ENCODE measurements at regions not wholly inside any gene's neighbourhood (a gene's known extent, or its start where the extent isn't known, plus 50 kb on each side); places are given as distances from the start of the nearest gene placed in this dataset.
"Not testable (repeated sequence)": the region's sequence is repeated elsewhere in the genome, so short reads cannot be mapped to it uniquely, and the experiment has no call there.

DNA sequence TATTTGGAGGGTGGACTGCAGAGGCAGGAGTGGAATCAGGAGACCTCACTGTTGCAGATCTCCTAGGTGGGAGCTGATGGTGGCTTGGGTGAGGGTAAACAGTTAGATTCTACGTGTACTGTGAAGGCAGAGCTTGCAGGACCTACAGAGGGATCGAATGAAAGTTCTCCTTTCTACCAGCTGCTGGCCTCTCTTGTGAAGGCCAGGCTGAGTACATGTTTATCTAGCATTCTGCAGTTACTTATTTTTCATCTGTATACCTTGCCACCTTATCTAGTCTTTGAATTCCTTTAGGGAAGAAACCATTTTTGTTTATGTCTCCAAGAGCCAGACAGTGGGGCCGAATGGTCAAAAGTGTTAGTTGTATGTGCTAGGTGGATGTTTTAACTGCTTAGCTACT, 57.6 kb downstream of the PTTG1 start:
- H3K4me3 ChIP-seq (ENCODE audit: insufficient read depth, low read depth, low read length), result no peak overlapping the region
- DNase-seq, result no peak
- H3K27me3 ChIP-seq (ENCODE audit: control insufficient read depth, insufficient read depth, low read length), result no peaks in the 10 kb centered on the region
- H3K36me3 ChIP-seq (replicated peaks; ENCODE audit: control insufficient read depth, insufficient read depth, low read length), result no peaks in the 10 kb centered on the region

DNA sequence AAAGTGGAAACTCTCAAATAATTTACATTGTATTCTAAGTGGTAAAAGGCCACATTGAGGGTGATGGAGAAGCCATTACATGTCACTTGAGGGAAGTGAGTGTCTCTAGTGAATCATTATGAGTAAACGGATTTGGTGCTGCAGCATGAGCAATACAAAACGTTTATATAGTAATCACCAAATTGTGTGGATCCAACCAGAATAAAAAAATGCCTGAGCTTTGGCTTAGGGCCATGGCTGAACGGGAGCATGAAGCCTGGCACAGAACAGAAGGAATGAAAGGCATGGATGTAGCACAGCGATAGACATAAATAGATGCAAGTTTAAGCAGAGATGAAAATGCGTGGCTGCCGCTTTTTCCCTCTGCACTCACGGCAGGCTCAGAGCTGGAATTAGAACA, 58.3 kb downstream of the PTTG1 start:
- no peak overlapping the region for H3K4me3 ChIP-seq (ENCODE audit: insufficient read depth, low read depth, low read length)
- H3K36me3 ChIP-seq (replicated peaks; ENCODE audit: control insufficient read depth, insufficient read depth, low read length), result no peaks in the 10 kb centered on the region
- no peak for DNase-seq
- no peaks in the 10 kb centered on the region for H3K27me3 ChIP-seq (ENCODE audit: control insufficient read depth, insufficient read depth, low read length)

- Histone ChIP-seq H3K27me3 (ENCODE audit: control insufficient read depth, insufficient read depth, low read length) (no peaks in the 10 kb centered on the region), H3K4me3 (ENCODE audit: insufficient read depth, low read depth, low read length) (no peak overlapping the region)
- DNase-seq, result no peak
Measured at GRCh38 chr5:160480652-160481051, 59.0 kb downstream of the PTTG1 start.

GRCh38 chr5:160484678-160485077, 63.0 kb downstream of the PTTG1 start:
- DNase-seq, result no peak
- H3K27me3 ChIP-seq (ENCODE audit: control insufficient read depth, insufficient read depth, low read length), result no peaks in the 10 kb centered on the region
- no peak overlapping the region for H3K4me3 ChIP-seq (ENCODE audit: insufficient read depth, low read depth, low read length)
- no peaks in the 10 kb centered on the region for H3K36me3 ChIP-seq (replicated peaks; ENCODE audit: control insufficient read depth, insufficient read depth, low read length)

More at GRCh38 chr5:160480652-160481051, 59.0 kb downstream of the PTTG1 start:
- H3K36me3 ChIP-seq (replicated peaks; ENCODE audit: control insufficient read depth, insufficient read depth, low read length), result no peaks in the 10 kb centered on the region

DNA sequence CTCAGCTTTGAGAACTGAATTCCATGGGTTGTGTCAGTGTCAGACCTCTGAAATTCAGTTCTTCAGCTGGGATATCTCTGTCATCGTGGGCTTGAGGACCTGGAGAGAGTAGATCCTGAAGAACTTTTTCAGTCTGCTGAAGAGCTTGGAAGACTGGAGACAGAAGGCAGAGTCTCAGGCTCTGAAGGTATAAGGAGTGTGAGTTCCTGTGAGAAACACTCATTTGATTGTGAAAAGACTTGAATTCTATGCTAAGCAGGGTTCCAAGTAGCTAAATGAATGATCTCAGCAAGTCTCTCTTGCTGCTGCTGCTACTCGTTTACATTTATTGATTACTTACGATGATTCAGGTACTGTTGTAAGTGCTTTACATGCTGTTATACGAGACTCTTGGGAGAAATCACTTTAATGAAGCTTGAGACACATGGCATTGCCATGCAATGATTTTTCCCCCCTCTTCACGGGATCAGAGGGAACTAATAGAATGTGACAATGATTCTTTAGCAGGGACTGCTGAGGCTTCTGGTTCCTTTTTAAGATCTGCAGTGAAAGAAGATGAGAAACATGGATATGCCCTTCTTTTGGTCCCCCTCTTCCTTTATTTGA, 63.8 kb downstream of the PTTG1 start:
- Histone ChIP-seq H3K4me3 (ENCODE audit: insufficient read depth, low read depth, low read length) (no peak overlapping the region), H3K27me3 (ENCODE audit: control insufficient read depth, insufficient read depth, low read length) (no peaks in the 10 kb centered on the region), H3K36me3 (replicated peaks; ENCODE audit: control insufficient read depth, insufficient read depth, low read length) (no peaks in the 10 kb centered on the region)
- DNase-seq, result no peak

DNA sequence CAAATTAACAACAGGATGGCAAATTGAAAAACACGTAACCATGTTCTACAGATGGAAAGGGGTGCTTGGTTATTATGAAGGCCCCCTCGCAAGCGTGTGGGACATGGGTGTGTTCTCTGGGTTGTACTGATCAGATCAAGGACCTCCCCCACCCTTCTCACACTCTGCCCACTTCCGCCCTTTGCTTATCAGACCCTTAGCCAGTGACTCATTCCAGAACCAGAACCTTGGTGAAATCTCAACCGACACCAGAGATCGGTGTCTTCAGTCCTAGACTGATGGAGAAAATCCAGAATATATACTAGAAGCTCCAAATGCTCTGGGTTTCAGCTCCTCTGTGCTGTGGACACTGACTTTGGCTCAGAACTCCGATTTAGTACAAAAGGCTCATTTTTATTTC, 64.9 kb downstream of the PTTG1 start:
- H3K27me3 ChIP-seq (ENCODE audit: control insufficient read depth, insufficient read depth, low read length), result no peaks in the 10 kb centered on the region

DNA sequence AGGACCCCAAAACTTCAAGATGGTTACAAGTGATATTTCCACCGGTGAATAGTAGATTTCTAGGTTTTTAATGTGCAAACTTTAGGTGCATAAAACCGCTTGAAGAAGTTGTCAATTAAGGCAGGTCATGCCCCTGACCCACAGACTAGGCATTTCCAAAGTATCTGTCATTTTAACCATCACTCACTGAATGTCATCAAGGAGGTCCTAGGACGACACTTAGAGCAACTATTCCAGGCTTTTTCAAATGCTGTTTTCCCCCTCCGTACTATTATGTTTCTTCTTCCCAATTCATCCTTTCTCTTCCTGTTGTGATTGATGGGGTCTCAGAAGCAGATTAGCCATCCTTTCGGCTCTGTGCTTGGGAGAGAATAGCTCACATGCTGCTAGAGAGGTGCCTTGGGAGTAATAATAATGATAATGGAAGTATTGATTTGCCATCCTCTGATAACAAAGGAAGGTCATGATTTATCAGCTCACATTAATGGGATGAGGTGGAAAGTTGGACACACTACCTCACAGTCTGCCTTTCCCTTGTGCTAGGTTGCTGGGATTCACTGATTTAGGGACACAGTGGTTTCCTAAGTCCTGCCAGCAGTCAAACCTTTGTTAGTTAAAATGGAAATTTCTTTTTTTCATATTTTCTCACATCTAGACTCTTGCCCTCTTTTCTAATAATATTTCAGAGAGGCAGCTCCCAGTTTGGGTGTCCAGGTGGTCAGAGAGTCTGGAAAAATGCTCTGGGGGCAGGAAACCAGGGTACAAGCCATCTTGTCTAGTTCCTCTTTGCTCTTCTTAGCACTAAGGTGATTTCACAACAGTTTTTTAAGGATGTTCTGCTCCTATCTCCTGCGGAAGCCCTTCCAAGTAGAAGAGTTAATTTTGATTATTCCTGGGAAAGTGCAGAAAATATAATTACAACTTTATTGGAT, 67.0 kb downstream of the PTTG1 start:
- no peak for DNase-seq
- Histone ChIP-seq H3K4me3 (ENCODE audit: insufficient read depth, low read depth, low read length) (no peak overlapping the region), H3K36me3 (replicated peaks; ENCODE audit: control insufficient read depth, insufficient read depth, low read length) (no peaks in the 10 kb centered on the region), H3K27me3 (ENCODE audit: control insufficient read depth, insufficient read depth, low read length) (no peaks in the 10 kb centered on the region)

More for the DNA sequence above, 64.9 kb downstream of the PTTG1 start:
- H3K4me3 ChIP-seq (ENCODE audit: insufficient read depth, low read depth, low read length), result no peak overlapping the region
- no peaks in the 10 kb centered on the region for H3K36me3 ChIP-seq (replicated peaks; ENCODE audit: control insufficient read depth, insufficient read depth, low read length)
- DNase-seq, result no peak

- DNase-seq, result no peak
- Histone ChIP-seq H3K27me3 (ENCODE audit: control insufficient read depth, insufficient read depth, low read length) (no peaks in the 10 kb centered on the region), H3K36me3 (replicated peaks; ENCODE audit: control insufficient read depth, insufficient read depth, low read length) (no peaks in the 10 kb centered on the region), H3K4me3 (ENCODE audit: insufficient read depth, low read depth, low read length) (no peak overlapping the region)
Measured at GRCh38 chr5:160491438-160491837, 69.8 kb downstream of the PTTG1 start.

GRCh38 chr5:160492565-160492964, 70.9 kb downstream of the PTTG1 start:
- no peaks in the 10 kb centered on the region for H3K36me3 ChIP-seq (replicated peaks; ENCODE audit: control insufficient read depth, insufficient read depth, low read length)
- no peaks in the 10 kb centered on the region for H3K27me3 ChIP-seq (ENCODE audit: control insufficient read depth, insufficient read depth, low read length)
- DNase-seq, result no peak
- no peak overlapping the region for H3K4me3 ChIP-seq (ENCODE audit: insufficient read depth, low read depth, low read length)

DNA sequence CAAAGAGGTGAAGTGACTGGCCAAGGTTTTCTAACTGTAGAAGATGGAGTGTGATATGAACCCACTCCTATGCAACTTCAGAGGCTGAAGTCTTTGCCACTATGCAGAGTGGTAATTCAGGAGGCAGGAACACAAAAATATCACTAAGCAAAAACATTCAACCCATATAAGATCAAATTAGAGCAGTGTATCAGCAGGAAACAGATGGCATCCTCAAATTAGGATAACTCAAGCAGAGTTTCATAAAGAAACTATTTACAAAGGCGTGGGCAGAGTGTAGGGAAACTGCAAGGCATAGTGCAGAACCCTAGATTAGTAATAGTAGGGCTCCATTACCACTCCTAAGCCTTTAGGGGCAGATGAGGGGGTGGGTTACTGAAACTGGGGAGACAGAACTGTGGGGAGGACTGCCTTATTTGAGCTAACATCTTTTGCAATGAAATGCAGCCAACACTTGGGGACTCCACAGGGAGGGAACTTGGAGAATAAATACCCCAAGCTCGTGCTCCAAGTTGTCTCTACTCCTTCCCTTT, 72.2 kb downstream of the PTTG1 start:
- H3K4me3 ChIP-seq (ENCODE audit: insufficient read depth, low read depth, low read length), result no peak overlapping the region
- H3K27me3 ChIP-seq (ENCODE audit: control insufficient read depth, insufficient read depth, low read length), result no peaks in the 10 kb centered on the region
- H3K36me3 ChIP-seq (replicated peaks; ENCODE audit: control insufficient read depth, insufficient read depth, low read length), result no peaks in the 10 kb centered on the region
- no peak for DNase-seq

GRCh38 chr5:160494451-160494850, 72.8 kb downstream of the PTTG1 start:
- DNase-seq, result no peak
- no peaks in the 10 kb centered on the region for H3K27me3 ChIP-seq (ENCODE audit: control insufficient read depth, insufficient read depth, low read length)
- H3K36me3 ChIP-seq (replicated peaks; ENCODE audit: control insufficient read depth, insufficient read depth, low read length), result no peaks in the 10 kb centered on the region
- no peak overlapping the region for H3K4me3 ChIP-seq (ENCODE audit: insufficient read depth, low read depth, low read length)

DNA sequence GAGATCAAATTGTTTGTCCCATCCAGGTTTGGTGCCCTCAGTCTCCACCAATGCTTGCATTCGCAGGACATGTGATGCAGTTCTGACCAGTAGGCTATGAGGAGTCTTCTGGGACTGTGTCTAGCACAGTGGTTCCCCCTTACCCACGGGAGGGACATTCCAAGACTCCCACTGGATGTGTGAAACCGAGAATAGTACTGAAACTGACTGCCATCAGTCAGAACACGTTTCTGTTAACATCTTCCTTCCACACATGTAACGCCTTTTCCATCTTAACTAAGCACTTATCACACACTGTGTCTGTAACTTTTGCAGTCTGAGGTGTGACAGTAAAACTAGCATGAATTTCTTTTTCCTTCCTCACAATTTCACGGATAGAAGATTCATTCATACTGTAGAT, 74.7 kb downstream of the PTTG1 start:
- H3K27me3 ChIP-seq (ENCODE audit: control insufficient read depth, insufficient read depth, low read length), result no peaks in the 10 kb centered on the region
- no peak overlapping the region for H3K4me3 ChIP-seq (ENCODE audit: insufficient read depth, low read depth, low read length)
- DNase-seq, result no peak
- H3K36me3 ChIP-seq (replicated peaks; ENCODE audit: control insufficient read depth, insufficient read depth, low read length), result no peaks in the 10 kb centered on the region

DNA sequence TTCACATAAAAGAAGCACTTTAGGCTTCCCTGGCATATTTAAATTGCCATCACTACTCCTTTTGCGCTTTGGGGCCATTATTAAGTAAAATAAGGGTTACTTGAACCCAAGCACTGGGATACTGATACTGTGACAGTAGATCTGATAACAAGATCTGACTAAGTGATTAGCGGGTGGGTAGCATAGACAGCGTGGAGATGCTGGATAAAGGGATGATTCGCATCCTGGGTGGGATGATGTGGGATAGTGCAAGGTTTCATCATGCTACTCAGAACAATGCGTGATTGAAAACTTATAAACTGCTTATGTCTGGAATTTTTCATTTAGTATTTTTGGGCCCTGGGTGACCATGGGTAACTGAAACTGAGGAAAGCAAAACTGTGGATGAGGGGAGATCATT, 75.1 kb downstream of the PTTG1 start:
- Histone ChIP-seq H3K36me3 (replicated peaks; ENCODE audit: control insufficient read depth, insufficient read depth, low read length) (no peaks in the 10 kb centered on the region), H3K27me3 (ENCODE audit: control insufficient read depth, insufficient read depth, low read length) (no peaks in the 10 kb centered on the region), H3K4me3 (ENCODE audit: insufficient read depth, low read depth, low read length) (no peak overlapping the region)
- no peak for DNase-seq

DNA sequence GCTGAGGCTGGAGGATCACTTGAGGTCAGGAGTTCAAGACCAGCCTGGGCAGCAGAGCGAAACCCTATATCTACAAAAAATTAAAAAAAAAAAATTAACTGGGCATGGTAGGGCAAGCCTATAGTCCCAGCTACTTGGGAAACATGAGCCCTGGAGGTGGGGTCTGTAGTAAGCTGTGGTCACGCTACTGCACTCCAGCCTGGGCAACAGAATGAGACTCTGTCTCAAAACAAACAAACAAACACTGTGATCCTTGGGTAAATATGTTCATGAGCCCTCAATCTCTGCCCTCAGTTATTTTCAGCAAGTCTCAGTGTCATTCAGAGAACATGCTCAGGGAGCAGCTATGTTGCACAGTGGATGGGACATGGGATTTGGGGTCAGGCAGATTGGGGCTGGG, 76.2 kb downstream of the PTTG1 start:
- H3K36me3 ChIP-seq (replicated peaks; ENCODE audit: control insufficient read depth, insufficient read depth, low read length), result no peaks in the 10 kb centered on the region
- no peak for DNase-seq
- H3K4me3 ChIP-seq (ENCODE audit: insufficient read depth, low read depth, low read length), result no peak overlapping the region
- H3K27me3 ChIP-seq (ENCODE audit: control insufficient read depth, insufficient read depth, low read length), result no peaks in the 10 kb centered on the region

GRCh38 chr5:160498441-160499043, 76.9 kb downstream of the PTTG1 start:
- DNase-seq; H3K4me3 ChIP-seq (ENCODE audit: insufficient read depth, low read depth, low read length); H3K27me3 ChIP-seq (ENCODE audit: control insufficient read depth, insufficient read depth, low read length); H3K36me3 ChIP-seq (replicated peaks; ENCODE audit: control insufficient read depth, insufficient read depth, low read length): not testable (repeated sequence)
